ENCODE measurements at regions not wholly inside any gene's neighbourhood (a gene's known extent, or its start where the extent isn't known, plus 50 kb on each side); places are given as distances from the start of the nearest gene placed in this dataset.
"Not testable (repeated sequence)": the region's sequence is repeated elsewhere in the genome, so short reads cannot be mapped to it uniquely, and the experiment has no call there.

DNA sequence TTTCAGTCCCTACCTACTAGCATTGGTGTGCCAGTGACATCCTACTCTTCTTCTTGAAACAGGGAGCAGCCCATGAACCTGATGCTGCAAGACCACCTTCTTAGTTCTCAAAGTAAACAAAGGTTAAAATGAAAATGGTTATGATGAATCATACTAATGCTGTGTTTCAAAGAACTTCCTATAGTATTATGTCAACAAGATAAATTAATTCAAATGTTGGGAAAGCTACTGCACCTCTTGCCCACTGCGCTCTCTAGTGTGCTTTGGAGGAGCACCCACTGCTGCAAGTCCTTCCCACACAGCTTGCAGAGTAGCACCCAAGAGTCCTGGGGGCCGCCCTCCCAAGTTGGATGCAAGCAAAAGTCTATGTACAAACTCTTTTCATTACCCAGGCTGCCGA is 81.1 kb downstream of the CD200R1L start:
- no peak for DNase-seq

DNA sequence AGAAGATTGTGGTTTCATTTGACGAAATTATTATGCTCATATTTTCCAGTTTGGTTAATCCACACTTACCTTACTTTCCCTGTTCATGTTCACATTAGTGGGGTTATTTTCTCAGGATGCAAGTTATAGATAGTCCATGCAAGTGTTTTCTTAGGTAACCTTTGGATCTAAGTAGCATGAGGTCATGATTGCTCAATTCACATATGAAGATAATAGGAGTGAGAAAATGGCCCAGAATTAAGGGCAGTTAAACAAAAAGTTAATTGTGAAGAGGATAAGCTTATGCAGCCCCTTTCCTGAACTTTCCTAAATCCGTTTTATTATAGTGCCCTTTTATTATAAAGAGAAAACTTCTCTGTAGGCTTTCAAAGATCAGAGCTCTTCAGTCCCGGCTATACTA is 83.4 kb downstream of the CD200R1L start:
- DNase-seq, result no peak

DNA sequence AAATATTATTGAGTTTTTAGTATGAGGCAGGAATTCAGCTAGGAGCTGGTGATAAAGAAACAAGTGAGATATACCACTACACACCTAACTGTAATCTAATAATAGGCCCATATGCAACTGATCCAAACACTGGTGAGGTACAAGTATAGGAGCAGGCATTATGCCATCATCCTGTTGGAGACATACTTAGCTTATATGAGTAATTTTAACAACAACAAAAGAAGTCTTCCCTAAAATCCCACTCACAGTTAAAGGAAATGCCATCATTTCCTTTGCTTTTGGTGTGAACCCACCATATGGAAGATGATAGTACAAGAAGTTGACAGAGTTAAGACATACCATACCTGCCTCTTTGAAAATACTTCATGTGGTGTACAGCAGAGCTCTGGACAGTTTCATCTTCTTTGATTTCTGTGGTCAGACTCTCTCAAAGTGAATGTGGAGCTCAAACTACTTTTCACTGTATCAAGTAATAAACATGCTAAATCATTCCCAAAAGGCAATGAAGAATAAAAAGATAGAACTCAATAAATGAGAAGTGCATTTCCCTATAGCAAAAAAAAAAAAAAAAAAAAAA is 85.5 kb downstream of the CD200R1L start:
- peak; percentile 30 for DNase-seq

DNA sequence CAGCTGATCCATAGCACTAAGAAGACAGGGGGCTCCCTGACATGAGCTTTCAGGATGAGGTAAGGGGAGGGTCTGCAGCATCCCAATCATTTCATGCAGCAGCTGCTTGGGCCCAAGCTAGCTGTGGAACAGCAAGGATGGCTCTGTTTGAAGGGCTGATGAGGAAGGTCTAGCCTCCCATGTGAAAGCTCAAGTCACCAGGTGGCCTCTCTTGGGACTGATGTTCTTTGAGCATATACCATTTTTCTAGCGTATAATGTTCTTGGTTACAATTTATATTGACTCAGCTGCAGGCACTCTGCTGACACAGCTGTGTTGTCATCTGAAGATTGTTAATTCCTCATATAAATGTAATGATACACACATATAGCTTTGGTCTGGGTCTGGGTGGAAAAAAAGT is 87.0 kb downstream of the CD200R1L start:
- DNase-seq, result no peak

GRCh38 chr3:112759210-112759609 is 87.5 kb downstream of the CD200R1L start:
- DNase-seq, result no peak

DNA sequence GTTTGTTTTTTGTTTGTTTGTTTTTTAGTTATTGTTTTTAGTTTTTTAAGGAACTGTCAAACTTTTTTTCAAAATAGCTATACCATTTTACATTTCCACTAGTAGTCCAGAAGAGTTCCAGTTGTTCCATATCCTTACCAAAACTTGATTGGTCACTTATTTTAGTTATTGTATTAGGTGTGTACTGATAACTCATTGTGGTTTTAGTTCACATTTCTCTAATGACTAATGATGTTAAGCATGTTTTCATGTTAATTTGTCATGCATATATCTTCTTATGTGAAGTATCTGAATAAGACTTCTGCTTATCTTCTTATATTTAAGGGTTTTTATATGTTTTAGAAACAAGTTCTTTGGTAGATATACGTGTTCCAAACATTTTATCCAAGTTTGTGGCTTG is 89.5 kb downstream of the CD200R1L start:
- DNase-seq, result no peak

- DNase-seq, result no peak
Observed at GRCh38 chr3:112755845-112756613, 90.6 kb downstream of the CD200R1L start.

DNA sequence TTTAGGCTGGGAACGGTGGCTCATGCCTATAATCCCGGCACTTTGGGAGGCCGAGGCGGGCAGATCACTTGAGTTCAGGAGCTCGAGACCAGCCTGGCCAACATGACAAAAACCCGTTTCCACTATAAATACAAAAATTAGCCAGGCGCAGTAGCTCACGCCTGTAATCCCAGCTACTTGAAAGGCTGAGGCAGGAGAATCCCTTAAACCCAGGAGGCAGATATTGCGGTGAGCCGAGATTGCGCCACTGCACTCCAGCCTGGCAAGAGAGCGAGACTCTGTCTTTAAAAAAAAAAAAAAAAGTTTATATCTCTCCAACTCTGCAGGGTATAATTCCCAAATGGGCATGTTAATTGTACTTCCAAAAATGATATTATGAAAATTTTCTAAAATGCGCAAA is 91.6 kb downstream of the CD200R1L start:
- DNase-seq, result not testable (repeated sequence)

DNA sequence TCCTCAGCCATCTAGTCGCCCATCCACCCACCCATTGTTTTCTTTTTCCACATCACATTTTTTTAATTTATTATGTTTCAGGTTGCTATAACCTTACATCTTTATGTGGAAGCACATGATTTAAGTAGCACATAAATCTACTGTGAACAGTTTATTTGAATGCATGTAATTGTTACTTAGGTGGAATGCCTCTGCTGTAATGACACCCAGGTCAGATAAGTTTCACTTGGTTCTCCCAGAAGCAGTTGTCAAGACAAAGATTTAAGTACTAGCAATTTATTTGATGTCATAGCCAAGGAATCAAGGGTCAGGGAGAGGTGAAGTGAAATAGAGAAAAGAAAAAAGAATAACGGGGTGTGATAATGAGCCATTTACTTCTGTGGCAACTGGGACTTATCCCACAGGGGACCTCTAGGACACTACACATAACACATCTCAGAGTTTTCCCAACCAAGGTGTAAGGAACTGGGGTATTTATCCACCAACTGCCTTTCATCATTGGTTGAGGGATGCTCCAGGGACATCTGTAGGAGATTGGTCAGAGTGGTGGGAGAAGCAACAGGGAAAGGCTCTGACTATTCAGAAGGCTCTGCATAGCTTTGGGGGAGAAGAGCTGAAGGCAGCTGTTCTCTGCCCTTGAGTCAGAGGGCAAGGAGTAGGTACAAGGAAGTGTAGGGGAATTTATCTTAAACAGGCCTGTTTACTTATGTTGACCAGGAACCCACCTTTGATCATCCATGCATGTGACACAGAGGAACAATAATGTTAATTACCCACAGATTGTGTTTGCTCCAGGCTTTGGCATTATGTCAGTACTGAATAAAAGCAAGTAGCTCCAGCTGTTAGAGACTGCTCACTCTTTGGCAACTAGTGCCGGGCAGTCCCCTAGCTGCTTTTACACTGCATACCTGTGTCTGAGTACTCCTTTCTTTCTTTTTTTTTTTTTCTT is 94.8 kb downstream of the CD200R1L start:
- peak; percentile 66 for DNase-seq

DNA sequence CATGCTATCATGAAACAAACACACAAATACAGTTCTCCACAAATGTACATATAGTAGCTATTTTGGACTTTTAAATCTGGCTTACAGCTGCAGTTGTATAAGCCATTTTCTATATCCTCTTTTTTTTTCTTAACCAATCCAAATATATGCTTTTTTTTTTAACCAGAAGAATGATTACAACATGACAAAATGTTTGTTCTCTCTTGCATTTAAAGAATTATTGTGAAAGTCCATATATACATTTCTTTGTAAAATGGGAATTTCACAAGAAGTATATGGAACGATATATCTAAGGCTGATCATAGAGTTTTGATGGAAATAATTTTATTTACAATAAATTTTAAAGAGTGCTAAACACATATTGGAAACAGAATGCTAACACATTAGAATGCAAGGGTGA is 95.6 kb downstream of the CD200R1L start:
- DNase-seq, result no peak

DNA sequence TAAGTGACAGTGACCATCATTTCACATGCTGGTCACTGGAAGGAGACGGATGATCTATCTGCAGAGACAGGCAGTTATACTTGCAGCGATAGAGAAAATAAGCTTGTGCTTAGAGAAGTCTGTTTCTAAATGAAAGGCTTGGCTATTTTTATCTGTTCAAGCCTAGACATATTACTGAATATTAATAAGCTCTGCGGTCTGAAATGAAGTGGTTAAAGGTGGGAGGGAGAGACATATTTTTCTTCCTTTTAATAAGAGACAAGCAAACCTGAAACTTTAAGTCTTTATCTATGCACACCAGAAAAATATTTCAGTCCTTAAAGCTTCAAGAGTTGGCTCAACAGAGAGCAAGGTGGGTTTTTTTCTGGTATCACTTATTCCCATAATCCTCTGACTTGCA is 99.0 kb downstream of the CD200R1L start:
- no peak for DNase-seq

DNA sequence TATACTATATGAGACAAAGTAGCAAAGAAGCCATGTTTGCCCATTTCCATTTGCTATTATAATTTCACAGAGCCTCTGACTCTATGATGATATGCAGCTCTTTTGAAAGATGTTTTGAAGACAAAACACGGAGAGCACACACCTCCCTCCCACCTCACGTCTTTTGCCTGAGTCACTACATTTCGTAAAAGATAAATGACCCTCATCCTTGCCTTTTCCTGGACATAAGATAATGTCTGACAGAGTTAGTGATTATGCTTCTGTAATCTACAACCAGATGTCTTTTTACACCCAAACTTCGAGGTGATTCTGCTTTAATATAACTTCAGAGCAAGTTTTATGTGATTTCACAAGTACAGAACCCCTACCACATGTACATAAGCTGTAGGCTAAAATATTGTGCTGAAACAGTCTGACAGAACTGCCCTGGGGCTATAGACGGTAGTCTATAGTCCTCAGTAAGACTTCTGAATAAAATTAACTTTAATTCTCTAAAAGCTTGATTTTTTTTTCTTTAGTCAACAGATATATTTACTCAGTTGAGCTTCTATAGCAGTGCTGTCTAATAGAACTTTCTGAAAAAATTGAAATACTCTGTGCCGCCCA is 99.9 kb downstream of the CD200R1L start:
- DNase-seq, result no peak

DNA sequence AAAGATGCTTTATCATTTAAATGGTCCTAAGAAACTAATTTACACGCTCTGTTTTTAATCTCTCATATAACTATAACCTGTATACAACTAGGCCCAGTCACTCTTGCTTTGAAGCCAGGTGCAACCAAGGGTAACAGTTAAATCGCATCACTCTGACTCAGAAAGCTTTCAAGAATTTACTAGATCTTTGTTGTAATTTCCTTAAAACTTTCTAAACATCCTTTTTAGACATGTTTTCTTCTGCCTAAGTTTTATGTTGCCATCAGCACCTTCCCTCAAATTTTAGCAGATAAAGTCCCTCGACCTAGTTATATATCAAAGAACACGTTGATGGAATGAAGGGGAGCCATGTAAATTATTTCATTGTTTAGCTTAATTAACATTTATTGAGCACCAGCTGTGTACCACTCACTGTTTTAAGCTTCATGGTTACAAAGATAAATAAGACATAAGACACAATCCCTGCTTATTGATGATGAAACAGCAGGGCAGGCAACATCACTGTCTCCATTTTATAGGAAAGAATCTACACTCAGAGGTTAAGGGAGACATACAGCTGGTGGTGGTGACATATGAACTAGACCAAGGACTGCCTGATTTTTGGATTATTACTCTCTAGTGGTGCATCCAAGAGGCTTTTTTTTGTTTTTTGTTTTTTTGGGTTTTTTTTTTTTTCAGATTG is 101.0 kb downstream of the CD200R1L start:
- no peak for DNase-seq

- peak; percentile 94 for DNase-seq
Observed at GRCh38 chr3:112744825-112745566, 101.7 kb downstream of the CD200R1L start.

- peak; percentile 37 for DNase-seq
Observed at GRCh38 chr3:112744106-112744505, 102.6 kb downstream of the CD200R1L start.

- no peak for DNase-seq
Observed at GRCh38 chr3:112742934-112743333, 102.0 kb upstream of the CCDC80 start.

GRCh38 chr3:112741983-112742382 is 101.0 kb upstream of the CCDC80 start:
- DNase-seq, result no peak

DNA sequence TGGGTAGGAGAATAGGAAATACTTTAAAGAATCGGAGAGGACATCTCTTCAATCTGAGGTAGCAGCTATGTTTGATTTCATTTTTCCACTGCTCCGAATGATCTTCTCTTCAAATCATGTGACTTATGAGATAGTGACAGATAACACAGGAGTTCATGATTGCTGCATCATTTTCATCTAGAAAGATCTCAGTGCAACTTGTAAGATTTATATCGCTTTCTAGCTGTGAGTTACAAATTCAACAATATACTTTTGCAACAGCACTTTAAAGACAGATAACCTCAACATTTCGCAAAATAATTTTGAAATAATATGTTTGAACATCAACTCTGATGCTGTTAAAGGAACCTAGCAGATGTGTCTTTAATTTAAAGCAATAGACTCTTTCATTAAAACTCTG is 99.9 kb upstream of the CCDC80 start:
- DNase-seq, result no peak

GRCh38 chr3:112739252-112739965 is 98.5 kb upstream of the CCDC80 start:
- DNase-seq, result no peak

DNA sequence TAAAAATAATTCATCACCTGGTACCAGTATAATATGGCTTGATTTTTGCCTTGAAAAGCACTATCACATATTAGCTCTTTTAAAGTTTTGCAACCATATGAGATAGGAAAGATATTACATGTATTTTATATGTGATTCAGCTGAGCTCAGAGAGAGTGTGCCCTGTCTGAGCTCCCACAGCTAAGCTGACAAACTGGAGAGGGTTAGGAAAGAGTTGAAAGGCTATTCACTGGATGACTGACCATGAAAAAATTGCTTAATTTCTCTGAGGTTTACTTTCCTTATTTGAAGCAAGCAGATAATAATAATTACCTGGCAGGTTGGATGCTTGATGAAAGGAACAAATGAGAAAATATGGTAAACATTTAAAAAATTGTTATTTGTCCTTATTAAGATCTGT is 97.4 kb upstream of the CCDC80 start:
- DNase-seq, result no peak

Data from tongue (tissue), 1 donor.